Progenitor cell of endocrine pancreas (in vitro differentiated cells): ENCODE measurements at regions not wholly inside any gene's neighbourhood (a gene's known extent, or its start where the extent isn't known, plus 50 kb on each side); places are given as distances from the start of the nearest gene placed in this dataset.

Experiments used
- DNase-seq: peaks from one replicate; pipeline ENCODE4 v3.0.0; 2021; ENCODE audit warnings: low spot score; ENCODE audit not compliant: unreplicated experiment
- H3K27ac Mint-ChIP-seq: 2 replicates; pipeline ENCODE4 v1.8.0; 2021; ENCODE audit warnings: mild to moderate bottlenecking, moderate library complexity, mixed read lengths
- H3K27me3 Mint-ChIP-seq: 2 replicates; pipeline ENCODE4 v1.8.0; 2021; ENCODE audit warnings: mixed read lengths
- H3K36me3 Mint-ChIP-seq: 2 replicates; pipeline ENCODE4 v1.8.0; 2022; ENCODE audit warnings: mixed read lengths; ENCODE audit not compliant: insufficient read depth
- H3K4me1 Mint-ChIP-seq: 2 replicates; pipeline ENCODE4 v1.8.0; 2021; ENCODE audit warnings: low read depth, mixed read lengths
- H3K4me3 Mint-ChIP-seq: 2 replicates; pipeline ENCODE4 v1.8.0; 2021; ENCODE audit warnings: low read depth, mild to moderate bottlenecking, moderate library complexity, mixed read lengths
- H3K9me3 Mint-ChIP-seq: 2 replicates; pipeline ENCODE4 v1.8.0; 2021; ENCODE audit warnings: low read depth, mixed read lengths
- CTCF ChIP-seq: fragments of 200-600 bp; sonication (generic); IDR thresholded peaks from one replicate; pipeline ENCODE4 v1.5.0; 2021; ENCODE audit warnings: antibody characterized with exemption, mild to moderate bottlenecking; ENCODE audit not compliant: unreplicated experiment

GRCh38 chr2:57598551-57598950 lies 448.1 kb upstream of the VRK2 start:
- Mint-ChIP-seq H3K36me3 (no peaks in the 10 kb centered on the region), H3K9me3 (no peaks in the 10 kb centered on the region), H3K4me1 (no peaks in the 10 kb centered on the region), H3K4me3 (no peak overlapping the region), H3K27ac (no peak overlapping the region), H3K27me3 (no peaks in the 10 kb centered on the region)
- no peak for DNase-seq
- no peak for TF ChIP-seq CTCF

- Mint-ChIP-seq H3K9me3 (no peaks in the 10 kb centered on the region), H3K27me3 (no peaks in the 10 kb centered on the region), H3K36me3 (no peaks in the 10 kb centered on the region), H3K4me1 (no peaks in the 10 kb centered on the region), H3K4me3 (no peak overlapping the region), H3K27ac (no peak overlapping the region)
- DNase-seq = no peak
- no peak for TF ChIP-seq CTCF
Observed at GRCh38 chr2:57602733-57603132, 443.9 kb upstream of the VRK2 start.

- Mint-ChIP-seq H3K36me3 (no peaks in the 10 kb centered on the region), H3K27me3 (no peaks in the 10 kb centered on the region), H3K9me3 (peaks cover 3% of the 10 kb centered on the region), H3K4me1 (no peaks in the 10 kb centered on the region), H3K27ac (no peak overlapping the region), H3K4me3 (no peak overlapping the region)
- no peak for DNase-seq
- TF ChIP-seq CTCF = no peak
Observed at GRCh38 chr2:57614988-57615387, 431.6 kb upstream of the VRK2 start.

- TF ChIP-seq CTCF = no peak
Observed at GRCh38 chr2:57615855-57616556, 430.6 kb upstream of the VRK2 start.

GRCh38 chr2:57617318-57617717 lies 429.3 kb upstream of the VRK2 start:
- H3K36me3 Mint-ChIP-seq = no peaks in the 10 kb centered on the region
- no peak overlapping the region for H3K4me3 Mint-ChIP-seq
- DNase-seq = no peak
- TF ChIP-seq CTCF = no peak
- no peaks in the 10 kb centered on the region for H3K9me3 Mint-ChIP-seq
- H3K27me3 Mint-ChIP-seq = no peaks in the 10 kb centered on the region
- no peaks in the 10 kb centered on the region for H3K4me1 Mint-ChIP-seq
- no peak overlapping the region for H3K27ac Mint-ChIP-seq

More at GRCh38 chr2:57615855-57616556, 430.6 kb upstream of the VRK2 start:
- peaks cover 3% of the 10 kb centered on the region for H3K9me3 Mint-ChIP-seq
- DNase-seq = no peak
- no peaks in the 10 kb centered on the region for H3K36me3 Mint-ChIP-seq
- H3K4me1 Mint-ChIP-seq = no peaks in the 10 kb centered on the region
- no peak overlapping the region for H3K27ac Mint-ChIP-seq
- no peak overlapping the region for H3K4me3 Mint-ChIP-seq
- no peaks in the 10 kb centered on the region for H3K27me3 Mint-ChIP-seq
